Brain microvascular endothelial cell (primary cell): ENCODE measurements at regions not wholly inside any gene's neighbourhood (a gene's known extent, or its start where the extent isn't known, plus 50 kb on each side); places are given as distances from the start of the nearest gene placed in this dataset.
"Not testable (repeated sequence)": the region's sequence is repeated elsewhere in the genome, so short reads cannot be mapped to it uniquely, and the experiment has no call there.

Experiments
- DNase-seq: peaks from one replicate; pipeline ENCODE4 v3.0.0-alpha.2; 2020
- H3K27ac ChIP-seq: fragments of 250-450 bp; sonication (Bioruptor Pico); 2 replicates; pipeline ENCODE4 v1.5.1; 2020; ENCODE audit warnings: mild to moderate bottlenecking, moderate library complexity
- H3K27me3 ChIP-seq: fragments of 250-450 bp; sonication (Bioruptor Pico); replicated peaks from 2 replicates; pipeline ENCODE4 v1.5.1; 2020; ENCODE audit warnings: mild to moderate bottlenecking
- H3K36me3 ChIP-seq: fragments of 250-450 bp; sonication (Bioruptor Pico); replicated peaks from 2 replicates; pipeline ENCODE4 v1.5.1; 2020; ENCODE audit warnings: mild to moderate bottlenecking
- H3K4me3 ChIP-seq: 2 replicates; pipeline ENCODE4 v1.5.1; 2011; ENCODE audit warnings: low read depth, mild to moderate bottlenecking, control low read depth, low read length, moderate library complexity
- CTCF ChIP-seq: IDR thresholded peaks from 2 replicates; pipeline ENCODE4 v1.5.1; 2011; ENCODE audit warnings: low read depth, mild to moderate bottlenecking, moderate library complexity, low read length, control low read depth, inconsistent platforms; ENCODE audit errors: missing control alignments
- in situ Hi-C: cut with HindIII; loops from 2 replicates; pipeline ENCODE4 v1.10.0; 2017; ENCODE audit warnings: low sequenced_read_pairs, low pct_ligation_motif_present

- Histone ChIP-seq H3K27me3 (no peaks in the 10 kb centered on the region), H3K4me3 (no peak overlapping the region), H3K27ac (no peak overlapping the region), H3K36me3 (no peaks in the 10 kb centered on the region)
- no peak for TF ChIP-seq CTCF
- no peak for DNase-seq
- in situ Hi-C loops: no loop called here
These were observed 61.0 kb upstream of the SMIM23 start for GRCh38 chr5:171724468-171725204.

GRCh38 chr5:171725205-171725601, 60.4 kb upstream of the SMIM23 start:
- Histone ChIP-seq H3K27ac (no peak overlapping the region), H3K36me3 (no peaks in the 10 kb centered on the region), H3K27me3 (no peaks in the 10 kb centered on the region), H3K4me3 (no peak overlapping the region)
- DNase-seq: no peak
- TF ChIP-seq CTCF: no peak
- in situ Hi-C loops: no loop called here

GRCh38 chr5:171726819-171727218, 58.8 kb upstream of the SMIM23 start:
- H3K27me3 ChIP-seq, H3K27ac ChIP-seq, in situ Hi-C loops, H3K36me3 ChIP-seq, H3K4me3 ChIP-seq, DNase-seq: not testable (repeated sequence)

- Histone ChIP-seq H3K36me3 (no peaks in the 10 kb centered on the region), H3K27me3 (no peaks in the 10 kb centered on the region), H3K4me3 (no peak overlapping the region), H3K27ac (no peak overlapping the region)
- in situ Hi-C loops: no loop called here
- DNase-seq: no peak
- TF ChIP-seq CTCF: no peak
These were observed 56.9 kb upstream of the SMIM23 start for GRCh38 chr5:171728686-171729085.
